HG03045 (cell line): ENCODE measurements at regions not wholly inside any gene's neighbourhood (a gene's known extent, or its start where the extent isn't known, plus 50 kb on each side); places are given as distances from the start of the nearest gene placed in this dataset.

Experiments used
- ATAC-seq: cut with Tn5 transposase; IDR thresholded peaks from one replicate; pipeline ENCODE4 v1.9.1; 2021; ENCODE audit warnings: mild to moderate bottlenecking, moderate library complexity; ENCODE audit not compliant: unreplicated experiment

DNA sequence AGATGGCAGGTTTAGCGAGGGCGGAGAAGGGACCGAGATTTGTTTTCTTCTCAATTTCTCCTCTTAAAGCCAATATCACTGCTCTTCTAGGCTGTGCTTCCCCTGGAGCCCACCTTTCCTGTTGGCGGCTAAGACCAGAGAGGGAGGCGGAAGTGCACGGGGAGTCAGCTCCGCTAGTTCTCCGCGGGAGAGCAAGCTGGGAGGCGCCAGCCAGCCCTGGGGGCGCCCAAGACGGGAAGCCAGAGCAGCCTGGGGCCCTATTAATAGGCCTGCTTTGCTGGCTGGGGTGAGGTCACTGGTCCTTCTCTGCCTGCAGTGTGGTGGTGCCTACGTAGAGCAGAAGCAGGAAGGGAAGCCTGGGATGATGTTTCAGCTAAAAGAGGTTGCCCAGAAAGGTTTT is 61.6 kb downstream of the LSM5 start:
- ATAC-seq, result no peak

DNA sequence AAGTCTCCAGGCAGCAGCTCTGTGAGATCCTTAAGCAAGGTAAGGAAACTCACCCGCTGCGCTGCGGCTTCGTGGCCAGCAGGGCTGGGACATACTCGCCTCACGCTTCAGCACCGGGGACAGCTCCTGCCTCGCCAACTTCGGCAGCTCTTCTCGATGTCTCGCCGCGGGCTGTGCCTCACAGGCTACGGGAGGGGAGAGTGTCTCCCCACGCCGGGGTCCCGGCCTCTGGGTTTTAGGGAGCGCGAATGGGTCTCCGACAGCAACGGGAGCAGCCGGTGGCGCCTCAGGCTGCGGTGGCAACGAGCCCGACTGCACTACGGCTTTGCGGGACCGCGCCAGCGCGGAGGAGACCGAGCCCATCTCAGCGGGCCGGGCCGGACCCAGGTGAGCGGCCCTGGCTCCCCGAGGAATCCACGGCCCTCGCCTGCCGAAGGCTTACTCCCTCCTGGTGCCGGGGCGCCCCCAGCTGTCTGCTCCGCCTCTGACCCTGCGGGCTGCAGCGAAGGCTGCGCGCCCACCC is 62.4 kb downstream of the LSM5 start:
- no peak for ATAC-seq

DNA sequence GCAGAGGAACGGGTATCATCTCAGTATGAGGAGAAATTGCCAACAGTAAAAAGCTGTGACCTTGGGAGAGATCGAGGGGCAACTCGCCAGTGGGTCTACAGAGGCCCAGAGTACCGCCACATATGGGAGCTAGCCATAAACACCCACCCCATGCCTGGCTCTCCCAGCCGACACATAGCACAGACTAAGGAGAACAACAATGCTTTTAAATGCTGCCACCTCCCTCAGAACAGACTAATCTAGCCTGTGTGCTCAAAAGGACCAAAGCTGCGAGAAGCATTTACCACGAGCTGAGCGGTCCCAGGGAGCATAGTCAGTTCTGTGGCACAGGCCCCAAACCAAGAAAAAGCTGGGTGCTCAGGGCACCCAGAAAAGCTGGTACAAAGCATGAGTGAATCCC is 73.3 kb downstream of the LSM5 start:
- ATAC-seq, result no peak

DNA sequence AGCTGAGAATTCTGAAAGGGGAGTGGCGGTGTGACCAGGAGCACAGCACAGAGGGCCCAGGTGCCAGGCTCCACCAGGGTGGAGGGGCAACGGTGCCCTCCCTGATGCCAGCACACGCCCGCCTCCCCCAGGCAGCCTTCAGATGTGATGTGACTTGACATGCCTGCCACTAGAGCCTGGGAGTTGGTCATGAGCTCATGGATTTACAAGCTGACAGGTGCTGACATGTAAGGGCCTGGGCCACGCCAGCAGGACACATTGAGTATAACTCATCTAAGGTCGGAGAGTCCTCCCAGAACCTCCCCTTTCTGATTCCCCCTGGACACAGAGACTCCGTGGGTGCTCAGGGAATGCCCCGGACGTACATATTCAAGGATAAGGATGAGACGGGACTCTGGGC is 74.2 kb downstream of the LSM5 start:
- ATAC-seq, result no peak

DNA sequence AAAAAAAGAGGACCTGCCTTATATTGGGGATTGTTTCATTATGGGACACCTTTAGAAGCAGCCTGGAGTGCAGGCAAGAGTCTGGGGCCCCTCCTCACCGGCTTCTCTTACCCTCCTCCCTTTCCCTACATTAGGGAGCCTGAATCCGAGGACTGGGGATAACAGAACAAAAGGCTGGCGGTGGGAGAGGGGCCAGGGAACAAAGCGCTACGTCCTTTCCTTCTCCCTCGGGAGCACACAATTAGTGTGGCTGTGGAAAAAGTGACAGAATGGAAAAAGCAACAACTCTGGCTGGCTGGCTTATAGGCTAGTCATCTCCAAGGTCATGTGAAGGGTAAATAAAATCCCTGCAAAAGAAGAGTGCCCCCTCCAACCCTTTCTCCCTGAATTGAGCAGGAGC is 74.7 kb downstream of the LSM5 start:
- ATAC-seq, result no peak

DNA sequence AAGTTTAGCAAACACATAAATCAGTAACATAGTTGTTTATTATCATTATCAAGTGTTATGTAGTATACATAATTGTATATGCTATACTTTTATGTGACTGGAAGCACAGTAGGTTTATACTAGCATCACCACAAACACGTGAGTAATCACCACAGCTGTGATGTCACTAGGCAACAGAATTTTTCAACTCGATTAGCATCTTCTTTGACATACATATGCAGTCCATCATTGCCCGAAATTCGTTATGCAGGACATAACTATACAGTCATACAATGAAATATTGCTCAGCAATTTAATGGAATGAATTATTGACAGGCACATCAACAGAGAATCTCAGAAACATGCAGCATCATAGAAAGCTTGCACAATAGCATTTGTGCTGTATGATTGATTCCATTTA is 77.7 kb downstream of the LSM5 start:
- no peak for ATAC-seq

DNA sequence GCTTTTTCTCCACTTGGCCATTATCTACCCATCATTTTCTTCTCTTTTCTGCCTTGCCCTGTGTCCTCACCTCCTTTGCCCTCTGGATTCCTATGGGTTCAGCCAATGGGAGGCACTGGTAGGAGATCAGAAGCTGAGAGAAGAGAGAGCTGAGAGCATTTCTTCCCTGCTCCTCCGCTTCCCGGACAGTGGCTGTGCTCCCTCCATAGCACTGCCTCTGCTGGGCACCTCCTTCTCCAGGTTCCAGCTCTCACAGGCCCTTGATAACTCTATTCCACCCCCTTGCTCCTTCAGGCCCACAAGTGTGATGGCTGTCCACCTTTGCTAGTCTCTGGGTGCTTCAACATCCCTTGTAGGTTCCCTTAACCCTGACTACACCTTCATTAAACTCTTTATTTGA is 79.6 kb downstream of the LSM5 start:
- ATAC-seq, result no peak

DNA sequence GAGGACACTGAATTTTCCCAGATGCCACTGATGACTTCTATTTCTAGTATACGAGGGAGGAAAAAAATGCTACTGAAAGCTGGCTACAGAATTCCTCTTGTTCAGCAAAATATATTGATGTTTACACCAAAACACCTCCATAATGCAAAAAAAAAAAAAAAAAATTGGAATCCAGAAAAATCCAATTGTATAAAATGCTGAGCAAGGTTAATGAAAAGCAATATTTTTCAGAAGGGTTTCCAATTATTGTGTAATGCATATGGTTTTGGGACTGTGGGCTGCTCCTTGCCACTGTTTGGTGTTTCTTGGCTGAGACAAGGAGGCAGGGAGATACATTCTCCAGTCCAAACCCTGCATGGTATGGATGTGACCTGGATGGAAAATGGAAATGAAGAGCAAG is 83.8 kb downstream of the LSM5 start:
- ATAC-seq, result no peak

DNA sequence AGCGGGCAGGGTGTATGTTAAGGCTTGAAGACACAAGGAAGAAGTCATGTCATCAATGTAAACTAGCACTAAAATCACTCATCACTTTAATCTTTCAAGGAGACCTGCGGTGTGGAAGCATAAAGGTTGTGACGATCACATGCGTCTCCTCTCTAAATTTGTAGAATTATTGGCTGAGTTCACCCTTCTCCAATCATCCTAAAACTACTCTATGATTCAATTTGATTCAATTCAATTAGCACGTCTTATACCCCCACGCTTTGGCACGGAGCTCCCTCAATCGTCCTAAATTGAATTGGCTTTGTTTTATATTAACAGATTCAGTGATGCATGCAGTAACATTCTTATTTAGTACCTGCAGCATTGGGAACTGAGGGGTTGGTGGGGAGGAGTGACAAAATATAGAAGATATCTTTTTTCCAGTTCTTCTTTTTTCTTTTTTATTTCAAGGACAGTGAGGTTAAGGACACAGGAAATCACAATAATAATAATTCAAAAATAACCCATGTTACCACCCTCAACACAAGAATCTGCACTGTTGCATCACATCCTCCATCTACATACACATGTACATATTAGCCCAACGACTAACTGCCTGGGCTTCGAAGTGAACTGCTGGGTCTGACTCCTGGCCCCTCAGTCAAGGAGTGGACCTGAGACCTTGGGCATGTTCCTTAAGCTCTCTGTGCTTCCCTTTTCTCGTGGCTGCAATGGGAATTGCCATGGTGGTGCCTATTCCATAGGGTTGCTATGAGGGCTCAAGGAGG is 86.5 kb downstream of the LSM5 start:
- ATAC-seq, result no peak

DNA sequence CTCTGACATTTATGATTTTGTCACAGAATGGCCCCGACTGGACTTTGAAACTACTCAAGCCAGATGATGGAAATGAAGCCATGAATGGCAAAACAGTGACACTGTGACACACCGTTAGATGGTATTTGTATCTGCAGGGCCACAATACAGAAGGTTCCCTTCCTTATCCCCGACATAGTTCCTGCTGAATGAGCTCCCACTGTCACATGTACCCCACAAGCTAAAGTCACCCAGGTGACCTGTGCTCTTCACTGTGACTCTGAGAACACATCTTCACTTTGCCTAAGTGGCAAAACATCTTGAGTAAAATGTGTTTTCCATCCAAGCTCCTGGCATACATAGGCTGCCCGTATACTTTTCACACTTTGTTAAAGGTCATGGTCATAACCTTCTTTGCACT is 89.5 kb downstream of the LSM5 start:
- no peak for ATAC-seq

DNA sequence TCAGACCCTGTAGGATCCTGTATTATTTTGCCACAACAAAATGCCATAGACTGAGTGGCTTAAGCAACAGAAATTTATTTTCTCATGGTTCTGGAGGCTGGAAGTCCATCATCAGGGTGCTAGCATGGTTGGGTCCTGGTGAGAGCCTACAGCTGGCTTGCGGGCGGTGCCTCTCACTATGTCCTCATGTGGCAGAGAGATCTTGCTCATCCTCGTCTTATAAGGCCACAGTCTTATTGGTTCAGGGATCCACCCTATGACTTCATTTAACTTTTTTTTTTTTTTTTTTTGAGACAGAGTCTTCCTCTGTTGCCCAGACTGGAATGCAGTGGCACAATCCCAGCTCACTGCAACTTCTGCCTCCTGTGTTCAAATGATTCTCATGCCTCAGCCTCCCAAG is 90.9 kb downstream of the LSM5 start:
- ATAC-seq, result no peak

DNA sequence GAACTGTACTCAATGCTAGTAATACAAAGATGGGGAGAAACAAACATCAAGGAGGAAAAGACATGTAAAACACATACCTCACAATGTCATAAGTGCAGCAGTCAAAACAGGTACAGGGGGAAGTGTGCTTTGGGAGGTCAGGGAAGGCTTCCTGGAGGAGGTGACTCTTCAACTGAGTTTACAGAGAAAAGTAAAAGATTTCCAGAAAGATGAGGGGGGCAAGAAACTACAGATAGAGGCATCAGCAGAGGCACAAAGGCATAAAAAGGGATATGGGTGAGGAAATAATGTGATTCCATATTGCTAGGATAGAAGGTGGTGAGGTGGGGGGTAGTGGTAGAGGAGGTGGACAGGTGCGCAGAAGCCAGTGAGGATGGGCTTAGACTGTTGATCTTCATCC is 95.0 kb downstream of the LSM5 start:
- ATAC-seq, result no peak

DNA sequence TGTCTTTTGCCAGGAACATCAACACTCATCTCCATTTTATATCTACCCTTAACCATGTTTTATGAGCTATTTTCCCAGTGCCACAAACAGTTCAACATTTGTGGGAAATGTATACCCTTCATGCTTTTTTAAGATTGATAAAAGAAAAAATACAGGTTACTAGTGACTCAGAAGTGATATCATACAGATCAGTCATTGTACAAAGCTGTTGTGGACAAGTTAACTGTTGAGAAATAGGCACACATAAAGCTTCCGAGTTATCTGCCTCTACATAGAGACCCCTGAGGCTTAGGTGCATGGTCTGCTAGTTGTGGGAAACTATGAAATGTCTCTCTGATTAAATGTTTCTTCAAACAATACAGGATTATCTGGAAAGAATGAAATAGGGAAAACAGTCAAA is 96.3 kb downstream of the LSM5 start:
- no peak for ATAC-seq

DNA sequence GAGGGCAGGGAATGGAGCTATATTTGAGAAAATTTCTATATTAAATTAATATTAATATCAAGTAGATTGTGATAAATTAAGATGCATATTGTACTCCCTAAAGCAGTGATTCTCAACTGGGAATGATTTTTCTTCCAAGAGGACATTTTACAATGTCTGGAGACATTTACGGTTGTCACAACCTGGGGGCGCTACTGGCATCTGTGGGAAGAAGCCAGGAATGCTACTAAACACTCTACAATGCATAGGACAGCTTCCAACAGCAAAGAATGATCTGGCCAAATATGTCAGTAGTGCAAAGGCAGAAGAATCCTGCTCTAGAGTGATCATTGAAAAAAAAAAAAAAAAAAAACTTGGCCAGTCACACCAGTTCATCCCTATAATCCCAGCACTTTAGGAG is 100.0 kb downstream of the LSM5 start:
- ATAC-seq, result no peak

DNA sequence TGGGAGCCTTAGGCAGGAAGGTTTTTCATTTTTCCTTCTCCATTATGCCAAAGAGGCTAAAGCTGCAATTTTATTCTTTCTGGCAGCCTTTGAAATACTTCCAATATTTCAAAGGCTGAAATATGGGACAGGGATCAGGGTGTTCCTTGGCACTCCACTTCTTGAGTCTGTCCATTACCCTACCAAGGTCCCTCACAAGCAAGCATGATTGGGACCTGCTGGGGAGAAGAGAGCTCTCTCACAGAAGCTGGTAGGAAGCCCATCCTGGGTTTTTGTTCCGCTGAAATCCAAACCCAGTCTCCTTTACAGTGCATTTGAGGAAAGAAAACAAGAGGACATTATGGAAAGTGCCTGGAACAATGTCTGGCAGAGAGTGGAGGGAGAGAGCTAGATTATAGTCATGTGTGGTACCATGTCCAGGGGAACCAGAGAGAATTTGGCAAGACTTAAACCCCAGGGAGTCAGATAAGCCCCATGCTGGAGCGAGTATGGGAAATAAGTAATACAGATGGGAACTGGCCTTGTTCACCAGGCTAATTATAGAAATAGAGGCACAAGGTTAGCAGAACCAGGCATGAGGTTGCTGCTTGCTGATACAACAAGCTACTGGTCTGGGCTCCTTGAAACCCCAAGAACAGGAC is 104.7 kb downstream of the LSM5 start:
- no peak for ATAC-seq

DNA sequence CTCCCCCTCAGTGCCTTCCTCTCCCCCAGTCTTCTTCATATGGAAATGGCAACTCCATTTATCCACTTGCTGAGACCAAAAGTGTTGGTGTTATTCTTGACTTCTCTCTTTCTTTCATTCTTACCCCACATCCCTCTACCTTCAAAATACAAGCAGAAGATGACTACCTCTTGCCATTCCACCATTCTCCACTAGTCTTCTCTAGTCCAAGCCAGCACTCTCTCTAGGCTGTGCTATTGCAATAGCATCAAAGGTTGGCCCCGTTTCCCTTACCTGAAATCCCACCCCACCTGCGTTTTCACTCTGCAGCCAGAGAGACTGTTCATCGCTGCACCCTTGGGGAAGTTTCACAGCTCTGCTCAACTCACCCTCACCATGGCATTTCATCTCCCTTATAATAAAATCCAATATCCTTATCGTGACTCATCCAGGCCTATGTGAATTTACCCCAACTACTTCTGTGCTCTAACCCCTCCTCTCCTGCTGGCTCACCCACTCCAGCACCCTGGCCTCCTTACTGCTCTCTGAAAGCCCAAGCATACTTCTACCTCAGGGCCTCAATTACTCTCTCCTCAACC is 109.1 kb downstream of the LSM5 start:
- ATAC-seq, result no peak

DNA sequence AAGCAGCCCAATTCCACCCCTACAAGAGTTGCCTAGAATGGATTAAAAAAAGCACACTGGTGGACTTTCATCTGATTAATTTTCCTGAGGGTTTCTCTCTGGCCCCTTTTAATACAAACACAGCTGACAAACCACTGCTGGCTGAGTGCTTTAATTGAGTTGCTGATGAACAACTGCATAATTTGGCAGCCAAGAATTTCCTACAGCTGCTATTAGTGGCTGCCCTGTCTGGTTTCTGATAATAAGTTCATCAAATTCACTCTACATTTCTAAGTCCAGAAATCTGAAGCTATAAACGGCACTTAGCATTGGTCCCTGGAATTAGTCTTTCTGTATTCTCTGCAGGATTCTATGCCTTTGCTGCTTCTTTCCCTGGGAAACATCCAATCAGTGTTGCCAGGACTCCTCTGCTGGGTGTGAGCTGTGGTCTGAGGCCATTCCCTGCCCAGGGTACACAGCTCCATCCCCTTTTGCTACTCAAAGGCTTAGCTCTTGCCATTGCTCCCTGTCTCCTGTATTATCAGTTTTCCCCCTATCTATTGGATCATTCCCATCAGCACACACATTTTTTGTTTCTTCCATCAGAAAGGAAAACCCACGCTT is 110.6 kb downstream of the LSM5 start:
- ATAC-seq, result no peak

DNA sequence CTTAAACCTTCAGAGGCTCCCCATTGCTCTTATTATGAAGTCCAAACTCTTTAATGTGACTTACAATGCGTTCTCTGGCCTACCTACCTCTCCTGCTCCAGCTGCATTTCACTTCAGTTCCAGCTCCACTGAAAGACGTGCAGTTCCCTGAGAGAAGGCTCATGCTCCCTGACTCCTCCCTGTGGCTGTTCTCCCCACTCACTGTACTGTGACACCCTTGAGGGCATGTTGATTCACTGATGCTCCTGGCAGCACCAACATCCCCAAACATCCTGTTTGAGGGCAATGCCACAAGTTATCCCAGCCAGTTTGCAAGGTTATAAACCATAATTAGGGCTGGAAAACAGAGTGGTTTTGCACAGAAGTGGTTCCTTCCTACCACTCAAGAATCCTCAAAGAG is 111.2 kb downstream of the LSM5 start:
- no peak for ATAC-seq

DNA sequence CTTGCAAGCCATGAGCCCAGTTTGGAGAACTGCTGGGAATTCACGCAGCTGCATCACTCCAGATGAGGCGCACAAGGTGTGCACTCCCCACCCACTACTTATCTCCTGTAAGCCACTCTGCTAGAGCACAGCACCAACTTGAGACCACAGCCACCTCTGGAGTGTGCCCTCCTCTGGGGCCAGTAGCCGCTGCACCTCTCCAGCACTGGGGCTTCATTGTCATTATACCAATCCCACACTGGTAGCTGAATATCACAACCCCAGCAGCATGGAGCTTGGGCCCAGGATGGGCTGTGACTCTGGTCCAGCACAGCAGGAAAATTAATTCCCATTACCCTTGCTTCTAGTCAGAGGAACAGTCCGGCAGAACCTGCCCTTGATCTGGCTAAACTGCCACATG is 125.6 kb downstream of the LSM5 start:
- ATAC-seq, result no peak

DNA sequence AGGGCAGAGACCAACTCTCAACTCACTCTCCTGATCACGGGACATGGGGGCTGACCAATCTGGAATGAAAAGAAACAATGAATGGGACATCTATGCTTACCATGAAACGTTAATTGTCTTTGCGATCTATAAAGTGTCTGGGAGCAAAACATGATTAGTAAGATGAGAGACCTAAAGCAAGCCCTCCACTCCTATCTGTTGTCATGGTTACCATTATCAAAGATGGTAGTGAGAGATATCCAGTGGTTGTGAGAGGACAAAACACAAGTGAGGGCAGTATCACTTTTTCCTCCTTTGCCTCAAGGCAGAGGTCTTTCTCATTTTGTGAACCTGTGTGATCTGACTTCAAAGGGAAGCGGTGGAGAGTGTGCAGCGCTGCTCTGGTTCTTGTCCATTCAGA is 130.1 kb downstream of the LSM5 start:
- no peak for ATAC-seq

DNA sequence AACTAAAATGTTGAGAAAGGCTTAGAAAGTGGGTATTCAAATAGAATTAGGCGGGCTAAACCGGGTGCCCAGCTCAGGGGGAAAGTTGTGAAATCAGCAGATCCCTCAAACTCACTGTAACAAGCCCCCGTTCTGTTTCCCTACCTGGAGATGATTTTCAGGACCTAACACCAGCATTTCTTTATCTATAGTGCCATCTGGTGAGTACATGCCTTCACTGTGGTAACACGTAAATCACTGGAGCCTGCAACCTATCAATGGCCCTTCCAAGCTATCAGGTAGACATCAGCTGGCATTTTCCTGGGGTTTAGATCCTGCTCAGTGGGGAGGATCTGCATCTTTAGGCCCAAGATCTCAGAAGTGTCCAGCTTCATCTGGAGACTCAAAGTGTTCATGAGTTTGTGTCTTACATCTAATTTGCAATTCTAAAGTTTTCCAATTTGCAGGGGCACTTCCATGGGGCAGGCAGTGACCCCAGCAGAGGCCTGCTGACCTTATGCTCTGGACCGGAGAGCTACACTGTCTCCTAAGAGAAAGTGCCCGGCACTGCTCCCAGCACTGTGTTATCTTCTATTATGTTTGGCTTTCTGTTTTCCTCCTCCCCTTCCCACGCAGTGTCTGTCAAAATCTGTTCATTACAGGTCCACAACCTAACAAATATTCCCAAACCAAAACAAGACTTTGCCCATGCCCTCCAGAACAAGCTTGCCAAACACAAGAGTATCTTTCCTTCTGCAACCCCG is 132.5 kb downstream of the LSM5 start:
- no peak for ATAC-seq
